Adrenal gland (tissue), 5 donors: ENCODE measurements at regions not wholly inside any gene's neighbourhood (a gene's known extent, or its start where the extent isn't known, plus 50 kb on each side); places are given as distances from the start of the nearest gene placed in this dataset.

Experiments
- POLR2A ChIP-seq, 2 donors: fragments of 450-650 bp; IDR thresholded peaks; one replicate each; pipeline ENCODE4 v1.6.1; 2017; ENCODE audit warnings: antibody characterized with exemption in 2 of 2, mild to moderate bottlenecking in 2 of 2, moderate library complexity in 1 of 2
- TF ChIP-seq, protein P1 (sequence below), 6 experiments: fragments of 450-650 bp in 4 of 6; fragments of 200-600 bp in 2 of 6; sonication (generic) in 1 of 6; IDR thresholded peaks; 1 replicate in 5 of 6; 2 replicates in 1 of 6; pipeline versions ENCODE4 v1.5.1 to v1.8.0; 2016 to 2021; ENCODE audit warnings: antibody characterized with exemption in 6 of 6, mild to moderate bottlenecking in 2 of 6, moderate library complexity in 1 of 6
- donor health status: DM: no; HTN: no; CAD: no.

- TF ChIP-seq, protein P1, sequence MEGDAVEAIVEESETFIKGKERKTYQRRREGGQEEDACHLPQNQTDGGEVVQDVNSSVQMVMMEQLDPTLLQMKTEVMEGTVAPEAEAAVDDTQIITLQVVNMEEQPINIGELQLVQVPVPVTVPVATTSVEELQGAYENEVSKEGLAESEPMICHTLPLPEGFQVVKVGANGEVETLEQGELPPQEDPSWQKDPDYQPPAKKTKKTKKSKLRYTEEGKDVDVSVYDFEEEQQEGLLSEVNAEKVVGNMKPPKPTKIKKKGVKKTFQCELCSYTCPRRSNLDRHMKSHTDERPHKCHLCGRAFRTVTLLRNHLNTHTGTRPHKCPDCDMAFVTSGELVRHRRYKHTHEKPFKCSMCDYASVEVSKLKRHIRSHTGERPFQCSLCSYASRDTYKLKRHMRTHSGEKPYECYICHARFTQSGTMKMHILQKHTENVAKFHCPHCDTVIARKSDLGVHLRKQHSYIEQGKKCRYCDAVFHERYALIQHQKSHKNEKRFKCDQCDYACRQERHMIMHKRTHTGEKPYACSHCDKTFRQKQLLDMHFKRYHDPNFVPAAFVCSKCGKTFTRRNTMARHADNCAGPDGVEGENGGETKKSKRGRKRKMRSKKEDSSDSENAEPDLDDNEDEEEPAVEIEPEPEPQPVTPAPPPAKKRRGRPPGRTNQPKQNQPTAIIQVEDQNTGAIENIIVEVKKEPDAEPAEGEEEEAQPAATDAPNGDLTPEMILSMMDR (IDR thresholded peaks at IDR 0.05) = no peak
- TF ChIP-seq POLR2A (IDR thresholded peaks at IDR 0.05) = no peak
Measured at GRCh38 chr17:77414811-77415400, 274.1 kb downstream of the SEC14L1 start.
